Mucosa of rectum (tissue), 2 donors: ENCODE measurements at regions not wholly inside any gene's neighbourhood (a gene's known extent, or its start where the extent isn't known, plus 50 kb on each side); places are given as distances from the start of the nearest gene placed in this dataset.
A peak's percentile ranks its signal among the peaks of the same experiment; 100 is the strongest.
"Not testable (repeated sequence)": the region's sequence is repeated elsewhere in the genome, so short reads cannot be mapped to it uniquely, and the experiment has no call there.

ENCODE experiments used
- H3K27ac ChIP-seq, 2 donors: one replicate each; pipeline ENCODE4 v1.7.0; 2013; ENCODE audit warnings: inconsistent platforms in 2 of 2, low read depth in 2 of 2, low read length in 2 of 2
- H3K27me3 ChIP-seq, 2 donors: one replicate each; pipeline ENCODE4 v1.7.0; 2013; ENCODE audit warnings: low read length in 2 of 2; ENCODE audit not compliant: control insufficient read depth in 2 of 2, insufficient read depth in 2 of 2
- H3K36me3 ChIP-seq, 2 donors: one replicate each; pipeline ENCODE4 v1.7.0; 2013; ENCODE audit warnings: low read length in 2 of 2; ENCODE audit not compliant: control insufficient read depth in 2 of 2, insufficient read depth in 2 of 2
- H3K4me1 ChIP-seq, 2 donors: one replicate each; pipeline ENCODE4 v1.7.0; 2013; ENCODE audit warnings: low read length in 2 of 2, mild to moderate bottlenecking in 1 of 2; ENCODE audit not compliant: control insufficient read depth in 2 of 2, insufficient read depth in 2 of 2
- H3K4me3 ChIP-seq, 2 donors: one replicate each; pipeline ENCODE4 v1.7.0; 2013; ENCODE audit warnings: low read length in 2 of 2
- H3K9ac ChIP-seq, 2 donors: one replicate each; pipeline ENCODE4 v1.7.0; 2013; ENCODE audit warnings: low read length in 2 of 2, low read depth in 1 of 2, mild to moderate bottlenecking in 1 of 2
- H3K9me3 ChIP-seq, 2 donors: one replicate each; pipeline ENCODE4 v1.7.0; 2013; ENCODE audit warnings: low read length in 2 of 2; ENCODE audit not compliant: control insufficient read depth in 2 of 2
- donor health status: healthy.
- donor health status: Normal muscosa, but diverticular disease.

- H3K9me3 ChIP-seq = no peaks in the 10 kb centered on the region
- no peak overlapping the region for H3K27ac ChIP-seq
- no peaks in the 10 kb centered on the region for H3K27me3 ChIP-seq
- no peaks in the 10 kb centered on the region for H3K4me1 ChIP-seq
- H3K36me3 ChIP-seq = no peaks in the 10 kb centered on the region
- H3K4me3 ChIP-seq = no peak overlapping the region
- H3K9ac ChIP-seq = no peak overlapping the region
Measured at GRCh38 chr7:21318916-21319270, 109.0 kb upstream of the SP4 start.

GRCh38 chr7:21326241-21326640, 101.6 kb upstream of the SP4 start:
- no peak overlapping the region for H3K9ac ChIP-seq
- H3K27me3 ChIP-seq = no peaks in the 10 kb centered on the region
- H3K36me3 ChIP-seq = no peaks in the 10 kb centered on the region
- no peaks in the 10 kb centered on the region for H3K4me1 ChIP-seq
- H3K9me3 ChIP-seq = no peaks in the 10 kb centered on the region
- H3K4me3 ChIP-seq = no peak overlapping the region
- no peak overlapping the region for H3K27ac ChIP-seq

GRCh38 chr7:21326921-21327320, 101.0 kb upstream of the SP4 start:
- Histone ChIP-seq H3K4me1 (no peaks in the 10 kb centered on the region), H3K27me3 (no peaks in the 10 kb centered on the region), H3K9me3 (no peaks in the 10 kb centered on the region), H3K27ac (no peak overlapping the region), H3K9ac (no peak overlapping the region), H3K36me3 (no peaks in the 10 kb centered on the region), H3K4me3 (no peak overlapping the region)

GRCh38 chr7:21327422-21328409, 100.2 kb upstream of the SP4 start:
- H3K27ac ChIP-seq = no peak overlapping the region
- no peaks in the 10 kb centered on the region for H3K36me3 ChIP-seq
- H3K4me1 ChIP-seq = no peaks in the 10 kb centered on the region
- H3K9me3 ChIP-seq = no peaks in the 10 kb centered on the region
- H3K9ac ChIP-seq = no peak overlapping the region
- H3K4me3 ChIP-seq = no peak overlapping the region
- H3K27me3 ChIP-seq = no peaks in the 10 kb centered on the region

- no peak overlapping the region for H3K9ac ChIP-seq
- no peaks in the 10 kb centered on the region for H3K4me1 ChIP-seq
- no peaks in the 10 kb centered on the region for H3K27me3 ChIP-seq
- H3K4me3 ChIP-seq = no peak overlapping the region
- H3K27ac ChIP-seq = no peak overlapping the region
- H3K9me3 ChIP-seq = no peaks in the 10 kb centered on the region
- no peaks in the 10 kb centered on the region for H3K36me3 ChIP-seq
Measured at GRCh38 chr7:21330462-21331178, 97.3 kb upstream of the SP4 start.

GRCh38 chr7:21334906-21335305, 93.0 kb upstream of the SP4 start:
- Histone ChIP-seq H3K4me1 (no peaks in the 10 kb centered on the region), H3K9me3 (no peaks in the 10 kb centered on the region), H3K27ac (no peak overlapping the region), H3K4me3 (no peak overlapping the region), H3K27me3 (no peaks in the 10 kb centered on the region), H3K36me3 (no peaks in the 10 kb centered on the region), H3K9ac (no peak overlapping the region)

- H3K9me3 ChIP-seq = no peaks in the 10 kb centered on the region
- H3K27me3 ChIP-seq = no peaks in the 10 kb centered on the region
- no peak overlapping the region for H3K27ac ChIP-seq
- H3K4me1 ChIP-seq = no peaks in the 10 kb centered on the region
- H3K36me3 ChIP-seq = no peaks in the 10 kb centered on the region
- H3K9ac ChIP-seq = no peak overlapping the region
- no peak overlapping the region for H3K4me3 ChIP-seq
Measured at GRCh38 chr7:21336743-21337142, 91.1 kb upstream of the SP4 start.

GRCh38 chr7:21338728-21339164, 89.1 kb upstream of the SP4 start:
- Histone ChIP-seq H3K9me3 (no peaks in the 10 kb centered on the region), H3K9ac (peak overlapping the region in 1 of 2 donors; percentile 14), H3K27ac (no peak overlapping the region), H3K36me3 (no peaks in the 10 kb centered on the region), H3K27me3 (no peaks in the 10 kb centered on the region), H3K4me1 (no peaks in the 10 kb centered on the region), H3K4me3 (no peak overlapping the region)

- H3K4me3 ChIP-seq, H3K27me3 ChIP-seq, H3K27ac ChIP-seq, H3K4me1 ChIP-seq, H3K9ac ChIP-seq, H3K36me3 ChIP-seq, H3K9me3 ChIP-seq: not testable (repeated sequence)
Measured at GRCh38 chr7:21344900-21345299, 83.0 kb upstream of the SP4 start.

GRCh38 chr7:21345361-21345760, 82.5 kb upstream of the SP4 start:
- Histone ChIP-seq H3K9me3 (no peaks in the 10 kb centered on the region), H3K4me1 (no peaks in the 10 kb centered on the region)

More at GRCh38 chr7:21345361-21345760, 82.5 kb upstream of the SP4 start:
- H3K36me3 ChIP-seq = no peaks in the 10 kb centered on the region
- H3K9ac ChIP-seq = no peak overlapping the region
- H3K27ac ChIP-seq = no peak overlapping the region
- no peaks in the 10 kb centered on the region for H3K27me3 ChIP-seq
- H3K4me3 ChIP-seq = no peak overlapping the region
